Thyroid gland (tissue), 4 donors: ENCODE measurements at regions not wholly inside any gene's neighbourhood (a gene's known extent, or its start where the extent isn't known, plus 50 kb on each side); places are given as distances from the start of the nearest gene placed in this dataset.

Experiments
- POLR2A ChIP-seq, 2 donors: fragments of 450-650 bp; IDR thresholded peaks; one replicate each; pipeline ENCODE4 v1.6.1; 2017; ENCODE audit warnings: antibody characterized with exemption in 2 of 2, mild to moderate bottlenecking in 2 of 2, moderate library complexity in 1 of 2
- TF ChIP-seq, protein P1 (sequence below), 6 experiments: fragments of 200-600 bp in 3 of 6; fragments of 450-650 bp in 3 of 6; sonication (generic) in 3 of 6; IDR thresholded peaks; one replicate each; pipeline ENCODE4 v1.5.1; 2016 to 2019; ENCODE audit warnings: antibody characterized with exemption in 6 of 6, mild to moderate bottlenecking in 2 of 6, inconsistent platforms in 1 of 6, moderate library complexity in 1 of 6

DNA sequence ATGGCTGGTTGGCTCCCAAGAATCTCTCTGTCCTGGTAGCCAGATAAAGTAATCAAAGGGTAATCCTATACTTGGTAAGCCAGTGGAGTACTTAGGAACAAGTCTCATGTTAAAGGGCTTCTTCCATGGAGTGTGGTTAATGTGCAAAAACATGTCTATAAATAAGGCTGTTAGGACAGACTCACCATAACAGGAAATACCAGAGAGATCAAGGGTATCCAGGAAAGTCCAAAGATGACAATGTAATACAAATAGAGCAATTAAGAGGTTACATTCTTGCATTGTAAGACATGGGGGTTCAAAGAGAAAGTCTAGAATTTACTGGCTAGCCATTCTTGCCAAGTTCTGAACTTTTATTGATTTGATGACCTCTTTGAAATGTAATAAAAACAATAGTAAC lies 61.9 kb upstream of the ZCCHC13 start:
- TF ChIP-seq POLR2A (IDR thresholded peaks at IDR 0.05), result no peak
- TF ChIP-seq, protein P1, sequence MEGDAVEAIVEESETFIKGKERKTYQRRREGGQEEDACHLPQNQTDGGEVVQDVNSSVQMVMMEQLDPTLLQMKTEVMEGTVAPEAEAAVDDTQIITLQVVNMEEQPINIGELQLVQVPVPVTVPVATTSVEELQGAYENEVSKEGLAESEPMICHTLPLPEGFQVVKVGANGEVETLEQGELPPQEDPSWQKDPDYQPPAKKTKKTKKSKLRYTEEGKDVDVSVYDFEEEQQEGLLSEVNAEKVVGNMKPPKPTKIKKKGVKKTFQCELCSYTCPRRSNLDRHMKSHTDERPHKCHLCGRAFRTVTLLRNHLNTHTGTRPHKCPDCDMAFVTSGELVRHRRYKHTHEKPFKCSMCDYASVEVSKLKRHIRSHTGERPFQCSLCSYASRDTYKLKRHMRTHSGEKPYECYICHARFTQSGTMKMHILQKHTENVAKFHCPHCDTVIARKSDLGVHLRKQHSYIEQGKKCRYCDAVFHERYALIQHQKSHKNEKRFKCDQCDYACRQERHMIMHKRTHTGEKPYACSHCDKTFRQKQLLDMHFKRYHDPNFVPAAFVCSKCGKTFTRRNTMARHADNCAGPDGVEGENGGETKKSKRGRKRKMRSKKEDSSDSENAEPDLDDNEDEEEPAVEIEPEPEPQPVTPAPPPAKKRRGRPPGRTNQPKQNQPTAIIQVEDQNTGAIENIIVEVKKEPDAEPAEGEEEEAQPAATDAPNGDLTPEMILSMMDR (IDR thresholded peaks at IDR 0.05), result no peak
